ENCODE measurements at regions not wholly inside any gene's neighbourhood (a gene's known extent, or its start where the extent isn't known, plus 50 kb on each side); places are given as distances from the start of the nearest gene placed in this dataset.

DNA sequence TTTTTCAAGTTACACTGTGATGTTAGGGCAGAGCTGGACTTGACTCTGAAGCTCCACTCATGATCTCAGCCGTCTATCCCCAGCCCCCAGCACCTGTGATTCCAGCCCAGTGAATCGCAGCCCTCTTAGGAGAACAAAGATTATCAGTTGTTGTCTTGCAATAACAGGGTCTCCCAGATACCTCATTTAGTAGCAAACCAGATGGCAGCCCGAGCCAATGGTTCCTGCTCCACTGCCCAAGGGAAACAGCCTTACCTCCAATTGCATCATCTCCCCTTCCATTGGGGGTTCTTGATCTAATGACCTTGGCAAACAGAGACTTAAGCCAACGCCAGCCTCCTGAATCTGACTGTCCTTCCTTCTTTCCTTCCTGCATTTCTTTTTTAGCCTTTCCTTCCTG lies 371.2 kb downstream of the BCL11B start:
- peaks cover 0 to 11% (median 5%) of the 10 kb centered on the region in 5 donors for H3K27me3 ChIP-seq (ENCODE audit: control insufficient read depth in 5 of 5, insufficient read depth in 4 of 5, low read length in 5 of 5)
- H3K4me3 ChIP-seq (ENCODE audit: low read depth in 1 of 5, low read length in 5 of 5), result no peak overlapping the region
- H3K9me3 ChIP-seq (ENCODE audit: control insufficient read depth in 5 of 5, low read length in 5 of 5), result no peaks in the 10 kb centered on the region
- no peak overlapping the region for H3K27ac ChIP-seq (ENCODE audit: low read depth, low read length)
- H3K36me3 ChIP-seq (ENCODE audit: control insufficient read depth in 5 of 5, insufficient read depth in 5 of 5, low read length in 5 of 5), result no peaks in the 10 kb centered on the region
- no peak overlapping the region for H3K9ac ChIP-seq (ENCODE audit: low read length in 5 of 5)
- H3K4me1 ChIP-seq (ENCODE audit: control insufficient read depth in 5 of 5, insufficient read depth in 5 of 5, low read length in 5 of 5), result peaks cover 0 to 5% (median 0%) of the 10 kb centered on the region in 5 donors

DNA sequence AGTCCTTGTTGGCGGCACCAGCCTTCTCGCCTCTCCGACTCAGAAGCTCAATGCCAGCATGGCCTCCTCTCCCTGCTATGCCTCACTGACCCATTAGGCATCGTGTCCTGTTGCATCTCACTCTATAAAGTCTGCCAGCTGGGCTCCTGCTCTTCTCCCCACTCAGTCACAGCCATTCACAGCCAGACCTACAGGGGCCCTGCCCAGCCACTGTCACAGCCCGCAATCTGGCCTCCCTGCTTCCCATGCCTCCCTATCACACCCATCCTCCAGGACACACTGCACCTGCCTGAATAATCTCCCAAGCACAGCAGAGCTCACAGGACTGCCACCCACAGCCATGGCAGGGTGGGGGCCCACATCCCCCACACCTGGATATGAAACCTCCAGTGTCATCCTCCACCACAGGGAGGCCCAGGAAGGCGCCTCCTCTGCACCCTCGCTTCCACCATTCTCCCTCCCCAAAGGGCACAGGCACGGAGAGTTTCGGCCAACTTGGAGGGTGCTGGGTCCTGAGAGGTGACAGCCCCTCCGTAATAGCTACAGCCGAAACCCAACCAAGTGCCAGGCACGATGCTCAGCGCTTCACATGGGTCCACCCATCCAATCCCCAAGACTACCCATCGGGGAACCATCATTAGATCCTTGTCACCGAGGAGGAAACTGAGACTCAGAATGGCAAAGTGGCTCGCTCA lies 370.3 kb downstream of the BCL11B start:
- Histone ChIP-seq H3K36me3 (ENCODE audit: control insufficient read depth in 5 of 5, insufficient read depth in 5 of 5, low read length in 5 of 5) (no peaks in the 10 kb centered on the region), H3K27ac (ENCODE audit: low read depth, low read length) (no peak overlapping the region), H3K4me3 (ENCODE audit: low read depth in 1 of 5, low read length in 5 of 5) (no peak overlapping the region), H3K9me3 (ENCODE audit: control insufficient read depth in 5 of 5, low read length in 5 of 5) (no peaks in the 10 kb centered on the region), H3K9ac (ENCODE audit: low read length in 5 of 5) (no peak overlapping the region), H3K4me1 (ENCODE audit: control insufficient read depth in 5 of 5, insufficient read depth in 5 of 5, low read length in 5 of 5) (peaks cover 0 to 9% (median 3%) of the 10 kb centered on the region in 5 donors), H3K27me3 (ENCODE audit: control insufficient read depth in 5 of 5, insufficient read depth in 4 of 5, low read length in 5 of 5) (peaks cover 0 to 11% (median 9%) of the 10 kb centered on the region in 5 donors)

DNA sequence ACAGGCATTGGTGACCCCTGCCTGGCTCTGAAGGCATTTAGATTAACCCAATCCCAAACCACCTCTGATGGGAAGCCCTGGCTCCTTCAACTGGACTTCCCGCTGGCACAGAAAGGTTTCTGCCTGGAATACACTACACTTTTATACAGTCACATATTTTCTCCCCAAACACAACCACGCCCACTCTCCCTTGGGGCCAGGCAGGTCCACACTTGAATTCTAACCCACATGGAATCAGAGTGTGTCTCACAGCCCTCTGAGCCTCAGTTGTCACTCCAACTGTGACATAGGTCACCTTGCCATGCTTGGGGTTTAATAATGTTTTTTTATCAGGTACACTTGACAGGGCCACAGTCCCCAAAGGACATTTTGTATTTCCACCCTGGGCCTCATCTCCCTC lies 368.6 kb downstream of the BCL11B start:
- Histone ChIP-seq H3K4me3 (ENCODE audit: low read depth in 1 of 5, low read length in 5 of 5) (no peak overlapping the region), H3K27ac (ENCODE audit: low read depth, low read length) (no peak overlapping the region), H3K4me1 (ENCODE audit: control insufficient read depth in 5 of 5, insufficient read depth in 5 of 5, low read length in 5 of 5) (peaks cover 0 to 9% (median 3%) of the 10 kb centered on the region in 5 donors), H3K9me3 (ENCODE audit: control insufficient read depth in 5 of 5, low read length in 5 of 5) (no peaks in the 10 kb centered on the region), H3K27me3 (ENCODE audit: control insufficient read depth in 5 of 5, insufficient read depth in 4 of 5, low read length in 5 of 5) (peaks cover 0 to 15% (median 11%) of the 10 kb centered on the region in 5 donors), H3K36me3 (ENCODE audit: control insufficient read depth in 5 of 5, insufficient read depth in 5 of 5, low read length in 5 of 5) (no peaks in the 10 kb centered on the region), H3K9ac (ENCODE audit: low read length in 5 of 5) (no peak overlapping the region)

DNA sequence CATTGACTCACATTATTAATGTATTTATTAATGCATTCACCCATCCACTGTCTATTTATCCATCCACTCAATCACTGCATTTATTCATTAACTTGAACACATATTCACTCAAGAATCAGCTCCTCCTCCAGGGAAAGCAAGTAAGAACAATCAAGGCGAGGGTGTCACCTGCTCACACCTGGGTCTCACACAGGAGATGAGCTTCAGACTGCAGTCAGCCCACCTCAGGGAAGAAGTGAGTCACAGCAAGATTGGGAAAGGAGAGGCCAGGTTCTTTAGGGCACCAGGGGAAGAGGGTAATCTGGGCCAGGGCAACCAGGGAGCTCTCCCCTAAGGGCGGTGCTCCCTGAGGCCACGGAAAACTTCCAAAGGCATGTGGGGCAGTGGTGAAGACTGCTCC lies 367.3 kb downstream of the BCL11B start:
- Histone ChIP-seq H3K4me3 (ENCODE audit: low read depth in 1 of 5, low read length in 5 of 5) (no peak overlapping the region), H3K36me3 (ENCODE audit: control insufficient read depth in 5 of 5, insufficient read depth in 5 of 5, low read length in 5 of 5) (no peaks in the 10 kb centered on the region), H3K27ac (ENCODE audit: low read depth, low read length) (no peak overlapping the region), H3K9me3 (ENCODE audit: control insufficient read depth in 5 of 5, low read length in 5 of 5) (no peaks in the 10 kb centered on the region), H3K4me1 (ENCODE audit: control insufficient read depth in 5 of 5, insufficient read depth in 5 of 5, low read length in 5 of 5) (peaks cover 0 to 9% (median 3%) of the 10 kb centered on the region in 5 donors), H3K27me3 (ENCODE audit: control insufficient read depth in 5 of 5, insufficient read depth in 4 of 5, low read length in 5 of 5) (peaks cover 0 to 15% (median 5%) of the 10 kb centered on the region in 5 donors), H3K9ac (ENCODE audit: low read length in 5 of 5) (no peak overlapping the region)

DNA sequence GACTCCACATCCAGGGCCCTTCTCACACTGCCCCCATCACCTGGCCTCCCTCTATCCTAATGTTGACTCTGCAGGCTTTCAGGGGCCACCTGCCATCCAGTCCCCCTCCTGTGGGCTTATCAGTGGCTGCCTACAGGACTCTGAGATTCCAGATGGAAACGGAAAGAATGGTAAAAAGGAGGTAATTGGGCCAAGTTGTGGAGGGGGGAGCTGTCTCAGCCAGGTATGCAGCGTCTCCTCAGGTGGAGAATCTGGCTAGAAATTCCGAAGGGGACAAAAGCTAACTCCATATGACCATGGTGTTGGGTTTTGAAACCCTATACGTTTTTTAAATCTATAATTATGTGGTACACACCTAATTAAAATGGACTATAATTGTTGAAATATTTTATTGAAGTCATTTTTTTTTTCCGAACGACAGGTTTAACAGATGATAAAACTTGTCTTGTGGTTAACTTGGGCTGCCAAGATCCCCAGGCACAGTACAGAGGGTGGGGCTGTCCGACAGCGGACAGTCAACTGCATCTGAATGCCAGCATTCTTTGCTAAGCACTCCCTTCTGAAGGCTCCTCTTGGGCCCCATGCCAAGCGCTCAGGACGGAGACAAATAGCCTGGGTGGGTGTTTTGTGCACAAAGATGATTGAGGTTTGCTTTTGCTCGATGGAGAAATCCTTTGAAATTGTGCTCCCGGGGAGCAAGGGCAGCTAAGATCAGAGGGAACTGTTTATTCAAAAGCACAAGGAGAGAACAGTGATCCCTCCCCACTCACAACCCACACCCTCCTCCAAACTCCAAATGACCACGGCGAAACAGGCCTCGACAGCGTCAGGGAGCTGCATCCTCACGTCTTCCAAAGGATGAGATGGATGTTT lies 365.6 kb downstream of the BCL11B start:
- Histone ChIP-seq H3K4me1 (ENCODE audit: control insufficient read depth in 5 of 5, insufficient read depth in 5 of 5, low read length in 5 of 5) (peaks cover 0 to 9% (median 3%) of the 10 kb centered on the region in 5 donors), H3K27me3 (ENCODE audit: control insufficient read depth in 5 of 5, insufficient read depth in 4 of 5, low read length in 5 of 5) (peaks cover 0 to 15% (median 3%) of the 10 kb centered on the region in 5 donors), H3K9ac (ENCODE audit: low read length in 5 of 5) (no peak overlapping the region), H3K27ac (ENCODE audit: low read depth, low read length) (no peak overlapping the region), H3K4me3 (ENCODE audit: low read depth in 1 of 5, low read length in 5 of 5) (no peak overlapping the region), H3K9me3 (ENCODE audit: control insufficient read depth in 5 of 5, low read length in 5 of 5) (no peaks in the 10 kb centered on the region), H3K36me3 (ENCODE audit: control insufficient read depth in 5 of 5, insufficient read depth in 5 of 5, low read length in 5 of 5) (no peaks in the 10 kb centered on the region)

DNA sequence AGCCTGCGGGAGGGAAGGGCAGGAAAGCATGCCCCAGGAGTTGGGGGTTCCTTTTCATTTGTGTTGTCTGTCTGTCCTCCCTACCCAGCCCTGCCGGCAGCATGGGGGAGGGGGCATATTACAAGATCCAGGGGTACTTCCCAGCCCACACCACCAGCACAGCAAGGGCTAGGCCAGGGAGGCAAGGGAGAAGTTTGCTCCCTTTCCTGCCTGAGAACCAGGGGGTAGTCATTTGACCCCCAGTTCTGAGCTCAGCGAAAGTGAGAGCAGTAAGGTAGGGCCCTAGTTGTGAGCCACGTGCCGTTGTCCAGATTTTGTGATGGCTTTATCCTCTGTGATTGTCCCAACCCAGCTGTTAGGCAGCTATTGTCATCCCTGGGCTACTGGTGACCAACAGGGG lies 364.7 kb downstream of the BCL11B start:
- no peaks in the 10 kb centered on the region for H3K36me3 ChIP-seq (ENCODE audit: control insufficient read depth in 5 of 5, insufficient read depth in 5 of 5, low read length in 5 of 5)
- H3K27ac ChIP-seq (ENCODE audit: low read depth, low read length), result no peak overlapping the region
- H3K9ac ChIP-seq (ENCODE audit: low read length in 5 of 5), result no peak overlapping the region
- no peak overlapping the region for H3K4me3 ChIP-seq (ENCODE audit: low read depth in 1 of 5, low read length in 5 of 5)
- peaks cover 0 to 9% (median 3%) of the 10 kb centered on the region in 5 donors for H3K4me1 ChIP-seq (ENCODE audit: control insufficient read depth in 5 of 5, insufficient read depth in 5 of 5, low read length in 5 of 5)
- H3K27me3 ChIP-seq (ENCODE audit: control insufficient read depth in 5 of 5, insufficient read depth in 4 of 5, low read length in 5 of 5), result peaks cover 0 to 15% (median 3%) of the 10 kb centered on the region in 5 donors
- H3K9me3 ChIP-seq (ENCODE audit: control insufficient read depth in 5 of 5, low read length in 5 of 5), result no peaks in the 10 kb centered on the region

DNA sequence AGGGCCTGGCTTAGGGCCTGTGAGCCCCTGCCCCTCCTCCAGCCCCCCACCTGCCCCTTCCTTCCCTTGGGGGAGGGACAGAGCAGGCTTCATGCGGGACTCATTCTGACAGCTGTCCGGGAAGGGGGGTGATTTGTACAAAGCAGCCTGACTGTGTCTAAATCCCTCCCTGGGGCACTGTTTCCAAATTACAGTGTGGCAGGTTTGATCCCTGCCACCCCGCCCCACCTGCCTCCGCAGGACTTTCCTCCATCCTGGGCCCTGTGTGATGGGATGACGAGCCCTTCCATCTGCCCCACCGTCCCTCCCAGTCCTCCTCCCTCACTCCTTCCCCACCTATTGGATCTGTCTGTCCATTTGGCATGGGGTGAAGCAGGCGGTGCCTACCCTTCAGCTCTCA lies 363.9 kb downstream of the BCL11B start:
- H3K27me3 ChIP-seq (ENCODE audit: control insufficient read depth in 5 of 5, insufficient read depth in 4 of 5, low read length in 5 of 5), result peaks cover 0 to 15% (median 3%) of the 10 kb centered on the region in 5 donors
- no peaks in the 10 kb centered on the region for H3K36me3 ChIP-seq (ENCODE audit: control insufficient read depth in 5 of 5, insufficient read depth in 5 of 5, low read length in 5 of 5)
- H3K4me3 ChIP-seq (ENCODE audit: low read depth in 1 of 5, low read length in 5 of 5), result no peak overlapping the region
- no peaks in the 10 kb centered on the region for H3K9me3 ChIP-seq (ENCODE audit: control insufficient read depth in 5 of 5, low read length in 5 of 5)
- no peak overlapping the region for H3K9ac ChIP-seq (ENCODE audit: low read length in 5 of 5)
- H3K27ac ChIP-seq (ENCODE audit: low read depth, low read length), result no peak overlapping the region
- H3K4me1 ChIP-seq (ENCODE audit: control insufficient read depth in 5 of 5, insufficient read depth in 5 of 5, low read length in 5 of 5), result peaks cover 0 to 9% (median 3%) of the 10 kb centered on the region in 5 donors

DNA sequence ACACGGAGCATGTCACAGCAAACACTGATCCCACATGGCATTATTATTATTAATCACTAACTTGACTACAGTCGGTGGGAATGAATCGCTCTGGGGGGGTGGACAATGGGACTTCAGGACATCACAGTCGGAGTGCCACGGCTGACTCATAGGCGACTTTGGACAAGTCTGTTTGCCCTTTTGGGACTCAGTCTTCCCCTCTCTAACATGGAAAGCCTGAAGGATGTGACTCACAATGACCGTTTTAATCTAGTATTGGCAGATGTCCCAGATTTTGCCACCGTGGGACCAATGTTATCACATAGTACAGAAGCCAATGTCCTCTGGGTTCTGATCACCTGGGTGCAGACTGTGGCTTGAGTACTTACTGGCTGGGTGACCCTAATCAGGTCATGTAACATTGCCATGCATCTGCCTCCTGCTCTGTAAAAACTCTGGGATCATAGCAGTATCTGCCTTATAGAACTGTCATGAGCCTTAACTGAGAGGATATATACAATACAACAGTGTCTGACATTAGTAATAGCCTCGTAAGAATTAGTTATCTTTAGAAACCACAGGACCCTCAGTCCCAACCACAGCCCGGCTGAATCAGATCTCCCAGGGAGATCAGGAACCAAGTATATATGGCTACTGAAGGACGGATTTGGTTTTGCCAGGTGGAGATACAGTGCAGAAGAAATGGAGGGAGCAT lies 362.6 kb downstream of the BCL11B start:
- H3K36me3 ChIP-seq (ENCODE audit: control insufficient read depth in 5 of 5, insufficient read depth in 5 of 5, low read length in 5 of 5), result no peaks in the 10 kb centered on the region
- H3K9me3 ChIP-seq (ENCODE audit: control insufficient read depth in 5 of 5, low read length in 5 of 5), result no peaks in the 10 kb centered on the region
- no peak overlapping the region for H3K4me3 ChIP-seq (ENCODE audit: low read depth in 1 of 5, low read length in 5 of 5)
- H3K9ac ChIP-seq (ENCODE audit: low read length in 5 of 5), result no peak overlapping the region
- H3K27ac ChIP-seq (ENCODE audit: low read depth, low read length), result no peak overlapping the region
- H3K27me3 ChIP-seq (ENCODE audit: control insufficient read depth in 5 of 5, insufficient read depth in 4 of 5, low read length in 5 of 5), result peaks cover 0 to 15% (median 3%) of the 10 kb centered on the region in 5 donors
- H3K4me1 ChIP-seq (ENCODE audit: control insufficient read depth in 5 of 5, insufficient read depth in 5 of 5, low read length in 5 of 5), result peaks cover 0 to 6% (median 1%) of the 10 kb centered on the region in 5 donors

DNA sequence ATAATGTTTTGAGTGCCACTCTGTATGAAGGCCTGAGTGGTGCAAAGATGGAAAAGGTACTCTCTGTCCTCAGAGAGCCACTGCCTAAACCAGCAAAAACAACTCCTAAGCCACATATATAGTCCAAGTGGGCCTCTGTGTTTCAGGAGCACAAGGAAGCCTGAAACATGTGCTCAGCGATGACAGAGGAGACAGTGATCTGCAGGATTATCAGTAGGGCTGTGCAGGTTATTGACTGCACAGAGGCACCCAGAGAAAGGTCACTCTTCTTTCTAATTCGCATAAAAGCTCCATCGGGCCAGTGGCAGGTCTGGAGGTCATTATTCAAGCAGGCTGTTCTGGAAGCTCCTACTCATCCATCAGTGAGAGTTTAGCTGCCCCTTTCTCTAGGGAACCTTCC lies 361.9 kb downstream of the BCL11B start:
- H3K4me1 ChIP-seq (ENCODE audit: control insufficient read depth in 5 of 5, insufficient read depth in 5 of 5, low read length in 5 of 5), result peaks cover 0 to 6% (median 1%) of the 10 kb centered on the region in 5 donors
- no peaks in the 10 kb centered on the region for H3K36me3 ChIP-seq (ENCODE audit: control insufficient read depth in 5 of 5, insufficient read depth in 5 of 5, low read length in 5 of 5)
- H3K27me3 ChIP-seq (ENCODE audit: control insufficient read depth in 5 of 5, insufficient read depth in 4 of 5, low read length in 5 of 5), result peaks cover 0 to 15% (median 3%) of the 10 kb centered on the region in 5 donors
- no peaks in the 10 kb centered on the region for H3K9me3 ChIP-seq (ENCODE audit: control insufficient read depth in 5 of 5, low read length in 5 of 5)
- no peak overlapping the region for H3K9ac ChIP-seq (ENCODE audit: low read length in 5 of 5)
- H3K4me3 ChIP-seq (ENCODE audit: low read depth in 1 of 5, low read length in 5 of 5), result no peak overlapping the region
- H3K27ac ChIP-seq (ENCODE audit: low read depth, low read length), result no peak overlapping the region

Measured in subcutaneous abdominal adipose tissue (tissue), 5 donors.